MM.1S (cell line): ENCODE measurements at regions not wholly inside any gene's neighbourhood (a gene's known extent, or its start where the extent isn't known, plus 50 kb on each side); places are given as distances from the start of the nearest gene placed in this dataset.

Experiments
- DNase-seq: peaks from one replicate; pipeline ENCODE4 v3.0.0-alpha.2; 2015
- H2AFZ ChIP-seq: fragments of 300-600 bp; sonication (generic); 2 replicates; pipeline ENCODE4 v1.6.0; 2016; ENCODE audit warnings: antibody characterized with exemption, low read length
- H3F3A ChIP-seq: fragments of 300-600 bp; sonication (generic); 2 replicates; pipeline ENCODE4 v1.6.1; 2016; ENCODE audit warnings: mild to moderate bottlenecking, antibody characterized with exemption, low read length, moderate library complexity, mixed read lengths; ENCODE audit not compliant: insufficient read depth
- H3K27ac ChIP-seq: fragments of 300-600 bp; sonication (generic); 2 replicates; pipeline ENCODE4 v1.5.1; 2016; ENCODE audit warnings: mild to moderate bottlenecking, low read length
- H3K27me3 ChIP-seq: fragments of 300-600 bp; sonication (generic); replicated peaks from 2 replicates; pipeline ENCODE4 v1.6.0; 2016; ENCODE audit warnings: low read length; ENCODE audit not compliant: insufficient read depth
- H3K36me3 ChIP-seq: fragments of 300-600 bp; sonication (generic); replicated peaks from 2 replicates; pipeline ENCODE4 v1.6.1; 2016; ENCODE audit warnings: mild to moderate bottlenecking, low read length, mixed read lengths; ENCODE audit not compliant: insufficient read depth
- H3K4me1 ChIP-seq: fragments of 300-600 bp; sonication (generic); 2 replicates; pipeline ENCODE4 v1.6.1; 2016; ENCODE audit warnings: low read length, mixed read lengths
- H3K4me2 ChIP-seq: fragments of 300-600 bp; sonication (generic); 2 replicates; pipeline ENCODE4 v1.6.0; 2016; ENCODE audit warnings: low read depth, low read length
- H3K4me3 ChIP-seq: fragments of 300-600 bp; sonication (generic); 2 replicates; pipeline ENCODE4 v1.5.1; 2016; ENCODE audit warnings: low read length, mixed read lengths
- H3K79me2 ChIP-seq: fragments of 300-600 bp; sonication (generic); 2 replicates; pipeline ENCODE4 v1.6.1; 2016; ENCODE audit warnings: mixed run types, low read length, mixed read lengths
- H3K9ac ChIP-seq: fragments of 300-600 bp; sonication (generic); 2 replicates; pipeline ENCODE4 v1.6.1; 2016; ENCODE audit warnings: low read length, mixed read lengths
- H3K9me2 ChIP-seq: fragments of 300-600 bp; sonication (generic); replicated peaks from 2 replicates; pipeline ENCODE4 v1.6.1; 2016; ENCODE audit warnings: mild to moderate bottlenecking, low read length, mixed read lengths; ENCODE audit not compliant: insufficient read depth
- H3K9me3 ChIP-seq: fragments of 300-600 bp; sonication (generic); replicated peaks from 2 replicates; pipeline ENCODE4 v1.6.1; 2016; ENCODE audit warnings: mild to moderate bottlenecking, low read length, mixed read lengths; ENCODE audit not compliant: insufficient read depth
- H4K20me1 ChIP-seq: fragments of 300-600 bp; sonication (generic); 2 replicates; pipeline ENCODE4 v1.6.1; 2016; ENCODE audit warnings: mild to moderate bottlenecking, low read length, moderate library complexity, mixed read lengths; ENCODE audit not compliant: insufficient read depth
- CTCF ChIP-seq: fragments of 300-600 bp; sonication (generic); IDR thresholded peaks from 2 replicates; pipeline ENCODE4 v1.5.1; 2016; ENCODE audit warnings: antibody characterized with exemption, low read length, mixed read lengths
- EZH2 ChIP-seq: fragments of 300-600 bp; sonication (generic); optimal IDR thresholded peaks from 2 replicates; pipeline ENCODE3; 2017; ENCODE audit warnings: low read depth, mild to moderate bottlenecking, antibody characterized with exemption, low read length, mixed read lengths
- EZH2phosphoT487 ChIP-seq: fragments of 300-600 bp; sonication (generic); IDR thresholded peaks from 2 replicates; pipeline ENCODE4 v1.6.1; 2018; ENCODE audit warnings: antibody characterized with exemption, low read length

- no peaks in the 10 kb centered on the region for H4K20me1 ChIP-seq
- H3K79me2 ChIP-seq: no peaks in the 10 kb centered on the region
- DNase-seq: no peak
- H3K4me1 ChIP-seq: no peaks in the 10 kb centered on the region
- H3K27ac ChIP-seq: no peak overlapping the region
- no peak overlapping the region for H3K4me2 ChIP-seq
- TF ChIP-seq EZH2phosphoT487: no peak
- no peak for TF ChIP-seq EZH2
- no peak for TF ChIP-seq CTCF
- no peaks in the 10 kb centered on the region for H3F3A ChIP-seq
- no peak overlapping the region for H2AFZ ChIP-seq
- H3K36me3 ChIP-seq: no peaks in the 10 kb centered on the region
- H3K9me2 ChIP-seq: no peaks in the 10 kb centered on the region
- H3K9ac ChIP-seq: no peak overlapping the region
- H3K9me3 ChIP-seq: no peaks in the 10 kb centered on the region
- H3K27me3 ChIP-seq: no peaks in the 10 kb centered on the region
- no peak overlapping the region for H3K4me3 ChIP-seq
Measured at GRCh38 chr3:22542311-22542710, 660.8 kb upstream of the UBE2E2 start.

- H3K4me2 ChIP-seq: no peak overlapping the region
- no peak overlapping the region for H2AFZ ChIP-seq
- H3K4me1 ChIP-seq: no peaks in the 10 kb centered on the region
- H3K9me2 ChIP-seq: no peaks in the 10 kb centered on the region
- H3K27ac ChIP-seq: no peak overlapping the region
- no peaks in the 10 kb centered on the region for H3K9me3 ChIP-seq
- no peaks in the 10 kb centered on the region for H3K36me3 ChIP-seq
- no peak for TF ChIP-seq EZH2
- no peak for TF ChIP-seq EZH2phosphoT487
- no peak for TF ChIP-seq CTCF
- no peaks in the 10 kb centered on the region; the same call in 1 of the 2 replicates for H3F3A ChIP-seq
- H3K79me2 ChIP-seq: no peaks in the 10 kb centered on the region
- DNase-seq: no peak
- H3K27me3 ChIP-seq: no peaks in the 10 kb centered on the region
- H4K20me1 ChIP-seq: no peaks in the 10 kb centered on the region
- no peak overlapping the region for H3K9ac ChIP-seq
- H3K4me3 ChIP-seq: no peak overlapping the region
Measured at GRCh38 chr3:22555753-22556435, 647.2 kb upstream of the UBE2E2 start.

- Histone ChIP-seq H3K36me3 (no peaks in the 10 kb centered on the region), H3F3A (no peaks in the 10 kb centered on the region)
- TF ChIP-seq EZH2: no peak
- no peak for TF ChIP-seq CTCF
- no peak for TF ChIP-seq EZH2phosphoT487
Measured at GRCh38 chr3:22565393-22565792, 637.7 kb upstream of the UBE2E2 start.

More at GRCh38 chr3:22565393-22565792, 637.7 kb upstream of the UBE2E2 start:
- Histone ChIP-seq H3K9me3 (no peaks in the 10 kb centered on the region), H3K27me3 (no peaks in the 10 kb centered on the region), H4K20me1 (no peaks in the 10 kb centered on the region), H3K79me2 (no peaks in the 10 kb centered on the region), H3K4me3 (no peak overlapping the region), H3K4me2 (no peak overlapping the region), H3K9me2 (no peaks in the 10 kb centered on the region), H3K4me1 (no peaks in the 10 kb centered on the region), H3K27ac (no peak overlapping the region), H3K9ac (no peak overlapping the region), H2AFZ (no peak overlapping the region)
- DNase-seq: no peak
